Fibroblast of lung (primary cell): ENCODE measurements at regions not wholly inside any gene's neighbourhood (a gene's known extent, or its start where the extent isn't known, plus 50 kb on each side); places are given as distances from the start of the nearest gene placed in this dataset.
"Not testable (repeated sequence)": the region's sequence is repeated elsewhere in the genome, so short reads cannot be mapped to it uniquely, and the experiment has no call there.

ENCODE experiments used
- DNase-seq, 2 donors: peaks; one replicate each; pipeline versions ENCODE4 v3.0.0 to v3.0.0-alpha.2; 2010; ENCODE audit warnings: low read depth in 2 of 2
- H2AFZ ChIP-seq: 2 replicates; pipeline ENCODE4 v1.5.1; 2012; ENCODE audit warnings: low read length, control low read depth, inconsistent platforms
- H3K27ac ChIP-seq: 2 replicates; pipeline ENCODE4 v1.5.1; 2011; ENCODE audit warnings: low read length, control low read depth; ENCODE audit not compliant: insufficient read depth
- H3K27me3 ChIP-seq: 2 replicates; pipeline ENCODE4 v1.5.1; 2011; ENCODE audit warnings: mild to moderate bottlenecking, low read length; ENCODE audit not compliant: control insufficient read depth, insufficient read depth
- H3K36me3 ChIP-seq: 2 replicates; pipeline ENCODE4 v1.5.1; 2011; ENCODE audit warnings: low read length; ENCODE audit not compliant: control insufficient read depth, insufficient read depth
- H3K4me1 ChIP-seq: 2 replicates; pipeline ENCODE4 v1.5.1; 2011; ENCODE audit warnings: low read length; ENCODE audit not compliant: control insufficient read depth, insufficient read depth; ENCODE audit errors: extremely low read depth
- H3K4me2 ChIP-seq: 2 replicates; pipeline ENCODE4 v1.5.1; 2011; ENCODE audit warnings: low read length, control low read depth; ENCODE audit not compliant: insufficient read depth; ENCODE audit errors: extremely low read depth
- H3K4me3 ChIP-seq, 4 experiments: fragments of 200-600 bp in 1 of 4; sonication (generic) in 1 of 4; replicated peaks in 1 of 4; 2 replicates each; pipeline ENCODE4 v1.5.1; 2011 to 2016; ENCODE audit warnings: low read length in 4 of 4, low read depth in 3 of 4, mild to moderate bottlenecking in 3 of 4, control low read depth in 2 of 4, inconsistent platforms in 1 of 4, mixed read lengths in 1 of 4; ENCODE audit not compliant: insufficient read depth in 1 of 4; ENCODE audit errors: control extremely low read depth in 1 of 4
- H3K79me2 ChIP-seq: 2 replicates; pipeline ENCODE4 v1.5.1; 2012; ENCODE audit warnings: mild to moderate bottlenecking, low read length, inconsistent platforms; ENCODE audit not compliant: control insufficient read depth, insufficient read depth
- H3K9ac ChIP-seq: 2 replicates; pipeline ENCODE4 v1.5.1; 2011; ENCODE audit warnings: mild to moderate bottlenecking, low read length, control low read depth; ENCODE audit not compliant: insufficient read depth
- H3K9me3 ChIP-seq: 2 replicates; pipeline ENCODE4 v1.5.1; 2012; ENCODE audit warnings: low read depth, low read length; ENCODE audit not compliant: control insufficient read depth, insufficient read depth
- H4K20me1 ChIP-seq: 2 replicates; pipeline ENCODE4 v1.5.1; 2011; ENCODE audit warnings: low read length; ENCODE audit not compliant: control insufficient read depth, insufficient read depth; ENCODE audit errors: extremely low read depth
- EZH2 ChIP-seq: IDR thresholded peaks from 2 replicates; pipeline ENCODE4 v1.5.1; 2012; ENCODE audit warnings: low read length, control low read depth, mild to moderate bottlenecking; ENCODE audit errors: missing control alignments
- TF ChIP-seq, protein P1 (sequence below), 2 donors: IDR thresholded peaks in 1 of 2; conservative IDR thresholded peaks in 1 of 2; 1 replicate in 1 of 2; 2 replicates in 1 of 2; pipeline ENCODE4 v1.5.1; 2011 to 2012; ENCODE audit warnings: low read length in 2 of 2, control low read depth in 1 of 2, inconsistent platforms in 1 of 2, low read depth in 1 of 2, mild to moderate bottlenecking in 1 of 2

DNA sequence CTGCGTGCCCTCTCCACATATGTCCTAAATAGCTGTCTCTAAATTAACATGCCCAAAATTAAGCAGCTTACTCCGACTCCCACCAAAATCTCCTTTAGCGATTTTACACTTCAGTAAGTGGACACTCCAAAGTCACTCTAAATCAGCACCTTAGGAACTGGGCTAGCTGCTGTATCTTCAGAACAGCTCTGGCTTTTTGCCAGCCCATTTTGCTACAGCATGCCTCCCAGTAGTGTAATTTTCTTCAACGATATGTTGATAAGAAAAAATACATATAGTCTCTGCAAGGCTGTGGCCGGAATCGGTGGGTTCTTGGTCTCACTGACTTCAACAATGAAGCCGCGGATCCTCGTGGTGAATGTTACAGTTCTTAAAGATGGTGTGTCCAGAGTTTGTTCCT, 291.8 kb upstream of the RGPD4 start:
- Histone ChIP-seq H3K27ac (no peak overlapping the region), H3K79me2 (no peaks in the 10 kb centered on the region), H3K36me3 (no peaks in the 10 kb centered on the region), H3K9me3 (no peaks in the 10 kb centered on the region), H3K4me1 (no peaks in the 10 kb centered on the region), H3K9ac (no peak overlapping the region), H4K20me1 (no peaks in the 10 kb centered on the region), H3K27me3 (no peaks in the 10 kb centered on the region), H3K4me3 (no peak overlapping the region), H2AFZ (no peak overlapping the region), H3K4me2 (no peak overlapping the region)
- TF ChIP-seq, protein P1, sequence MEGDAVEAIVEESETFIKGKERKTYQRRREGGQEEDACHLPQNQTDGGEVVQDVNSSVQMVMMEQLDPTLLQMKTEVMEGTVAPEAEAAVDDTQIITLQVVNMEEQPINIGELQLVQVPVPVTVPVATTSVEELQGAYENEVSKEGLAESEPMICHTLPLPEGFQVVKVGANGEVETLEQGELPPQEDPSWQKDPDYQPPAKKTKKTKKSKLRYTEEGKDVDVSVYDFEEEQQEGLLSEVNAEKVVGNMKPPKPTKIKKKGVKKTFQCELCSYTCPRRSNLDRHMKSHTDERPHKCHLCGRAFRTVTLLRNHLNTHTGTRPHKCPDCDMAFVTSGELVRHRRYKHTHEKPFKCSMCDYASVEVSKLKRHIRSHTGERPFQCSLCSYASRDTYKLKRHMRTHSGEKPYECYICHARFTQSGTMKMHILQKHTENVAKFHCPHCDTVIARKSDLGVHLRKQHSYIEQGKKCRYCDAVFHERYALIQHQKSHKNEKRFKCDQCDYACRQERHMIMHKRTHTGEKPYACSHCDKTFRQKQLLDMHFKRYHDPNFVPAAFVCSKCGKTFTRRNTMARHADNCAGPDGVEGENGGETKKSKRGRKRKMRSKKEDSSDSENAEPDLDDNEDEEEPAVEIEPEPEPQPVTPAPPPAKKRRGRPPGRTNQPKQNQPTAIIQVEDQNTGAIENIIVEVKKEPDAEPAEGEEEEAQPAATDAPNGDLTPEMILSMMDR (conservative IDR thresholded peaks at IDR 0.05 in 1 of 2, IDR thresholded peaks at IDR 0.05 in 1 of 2; ENCODE audit: low read depth in 1 of 2, low read length in 2 of 2), result no peak
- no peak for TF ChIP-seq EZH2
- no peak for DNase-seq

DNA sequence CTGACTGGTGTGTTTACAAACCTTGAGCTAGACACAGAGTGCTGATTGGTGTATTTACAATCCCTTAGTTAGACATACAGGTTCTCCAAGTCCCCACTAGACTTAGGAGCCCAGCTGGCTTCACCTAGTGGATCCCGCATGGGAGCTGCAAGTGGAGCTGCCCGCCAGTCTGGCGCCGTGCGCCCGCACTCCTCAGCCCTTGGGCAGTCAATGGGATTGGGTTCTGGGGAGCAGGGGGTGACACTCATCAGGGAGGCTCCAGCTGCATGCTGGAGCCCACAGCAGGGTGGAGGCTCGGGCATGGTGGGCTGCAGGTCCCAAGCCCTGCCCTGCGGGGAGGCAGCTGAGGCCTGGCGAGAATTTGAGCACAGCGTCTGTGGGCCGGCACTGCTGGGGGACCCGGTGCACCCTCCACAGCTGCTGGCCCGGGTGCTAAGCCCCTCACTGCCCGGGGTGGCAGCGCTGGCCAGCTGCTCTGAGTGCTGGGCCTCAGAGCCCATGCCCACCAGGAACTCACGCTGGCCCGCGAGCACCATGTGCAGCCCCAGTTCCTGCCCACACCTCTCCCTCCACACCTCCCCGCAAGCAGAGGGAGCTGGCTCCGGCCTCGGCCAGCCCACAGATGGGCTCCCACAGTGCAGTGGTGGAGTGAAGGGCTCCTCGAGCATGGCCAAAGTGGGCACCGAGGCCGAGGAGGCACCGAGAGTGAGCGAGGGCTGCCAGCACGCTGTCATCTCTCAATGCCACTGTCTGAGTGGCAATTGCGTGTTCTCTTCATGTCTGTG, 290.6 kb upstream of the RGPD4 start:
- H3K79me2 ChIP-seq, H2AFZ ChIP-seq, H3K9ac ChIP-seq, H3K9me3 ChIP-seq, DNase-seq, H3K4me3 ChIP-seq, H3K27ac ChIP-seq, H3K4me1 ChIP-seq, H4K20me1 ChIP-seq, H3K36me3 ChIP-seq, H3K27me3 ChIP-seq, H3K4me2 ChIP-seq: not testable (repeated sequence)

DNA sequence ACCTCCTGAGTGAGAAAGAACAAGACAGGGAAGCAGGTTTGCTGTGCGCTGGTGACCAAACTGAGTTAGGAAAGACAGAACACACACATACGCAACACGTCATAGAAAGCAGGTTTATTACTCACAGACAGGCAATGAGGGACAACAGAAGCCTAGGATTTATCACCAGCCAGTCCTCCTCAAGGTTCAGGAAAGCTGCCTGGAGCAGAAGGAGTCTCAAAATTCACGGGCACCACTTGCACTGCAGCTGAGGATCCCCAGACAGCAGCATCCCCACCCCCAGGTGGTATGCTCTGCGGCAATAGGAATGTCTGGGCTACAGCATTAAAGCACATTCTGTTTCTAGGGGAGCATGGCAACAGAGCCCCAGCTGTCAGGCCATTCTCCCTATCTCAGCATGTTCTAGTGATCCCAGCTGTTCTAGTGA, 284.4 kb upstream of the RGPD4 start:
- peak in 1 of 2 donors; percentile 1 for DNase-seq
- no peak overlapping the region for H3K4me3 ChIP-seq

More for the DNA sequence above, 284.4 kb upstream of the RGPD4 start:
- TF ChIP-seq EZH2, result no peak
- TF ChIP-seq, protein P1 (conservative IDR thresholded peaks at IDR 0.05 in 1 of 2, IDR thresholded peaks at IDR 0.05 in 1 of 2; ENCODE audit: low read depth in 1 of 2, low read length in 2 of 2), result no peak
- H3K27me3 ChIP-seq, result no peaks in the 10 kb centered on the region
- H3K79me2 ChIP-seq, result no peaks in the 10 kb centered on the region
- no peak overlapping the region for H3K27ac ChIP-seq
- no peaks in the 10 kb centered on the region for H3K4me1 ChIP-seq
- H4K20me1 ChIP-seq, result no peaks in the 10 kb centered on the region
- H3K9me3 ChIP-seq, result no peaks in the 10 kb centered on the region
- H2AFZ ChIP-seq, result no peak overlapping the region
- H3K4me2 ChIP-seq, result no peak overlapping the region
- no peaks in the 10 kb centered on the region for H3K36me3 ChIP-seq
- no peak overlapping the region for H3K9ac ChIP-seq
